ENCODE measurements at regions not wholly inside any gene's neighbourhood (a gene's known extent, or its start where the extent isn't known, plus 50 kb on each side); places are given as distances from the start of the nearest gene placed in this dataset.

GRCh38 chr20:52446421-52447224 is 255.0 kb upstream of the ZFP64 start:
- no peak for TF ChIP-seq CTCF (IDR thresholded peaks at IDR 0.05; ENCODE audit: control insufficient read depth, extremely low read depth, insufficient read depth)
- DNase-seq (ENCODE audit: low read depth), result no peak
- no peak overlapping the region for H3K4me3 ChIP-seq (ENCODE audit: low read depth, low read length)

- DNase-seq (ENCODE audit: low read depth), result no peak
- no peak for TF ChIP-seq CTCF (IDR thresholded peaks at IDR 0.05; ENCODE audit: control insufficient read depth, extremely low read depth, insufficient read depth)
- no peak overlapping the region for H3K4me3 ChIP-seq (ENCODE audit: low read depth, low read length)
Observed at GRCh38 chr20:52444455-52444854, 252.9 kb upstream of the ZFP64 start.

GRCh38 chr20:52443874-52444273 is 252.3 kb upstream of the ZFP64 start:
- TF ChIP-seq CTCF (IDR thresholded peaks at IDR 0.05; ENCODE audit: control insufficient read depth, extremely low read depth, insufficient read depth), result no peak
- no peak overlapping the region for H3K4me3 ChIP-seq (ENCODE audit: low read depth, low read length)
- DNase-seq (ENCODE audit: low read depth), result no peak

- H3K4me3 ChIP-seq (ENCODE audit: low read depth, low read length), result no peak overlapping the region
- TF ChIP-seq CTCF (IDR thresholded peaks at IDR 0.05; ENCODE audit: control insufficient read depth, extremely low read depth, insufficient read depth), result no peak
- no peak for DNase-seq (ENCODE audit: low read depth)
Observed at GRCh38 chr20:52441710-52442109, 250.1 kb upstream of the ZFP64 start.

GRCh38 chr20:52439375-52439774 is 247.8 kb upstream of the ZFP64 start:
- no peak for DNase-seq (ENCODE audit: low read depth)
- no peak for TF ChIP-seq CTCF (IDR thresholded peaks at IDR 0.05; ENCODE audit: control insufficient read depth, extremely low read depth, insufficient read depth)
- H3K4me3 ChIP-seq (ENCODE audit: low read depth, low read length), result no peak overlapping the region

GRCh38 chr20:52438326-52438963 is 246.9 kb upstream of the ZFP64 start:
- TF ChIP-seq CTCF (IDR thresholded peaks at IDR 0.05; ENCODE audit: control insufficient read depth, extremely low read depth, insufficient read depth), result no peak
- no peak overlapping the region for H3K4me3 ChIP-seq (ENCODE audit: low read depth, low read length)
- no peak for DNase-seq (ENCODE audit: low read depth)

Data from LNCaP clone FGC (cell line).